ENCODE measurements at regions not wholly inside any gene's neighbourhood (a gene's known extent, or its start where the extent isn't known, plus 50 kb on each side); places are given as distances from the start of the nearest gene placed in this dataset.
"Not testable (repeated sequence)": the region's sequence is repeated elsewhere in the genome, so short reads cannot be mapped to it uniquely, and the experiment has no call there.

- no peak for DNase-seq (ENCODE audit: low read depth in 2 of 2, low spot score in 1 of 2)
Measured at GRCh38 chr16:10312784-10313724, 72.8 kb upstream of the ATF7IP2 start.

- no peak for DNase-seq (ENCODE audit: low read depth in 2 of 2, low spot score in 1 of 2)
Measured at GRCh38 chr16:10314317-10314716, 71.5 kb upstream of the ATF7IP2 start.

- DNase-seq (ENCODE audit: low read depth in 2 of 2, low spot score in 1 of 2): no peak
Measured at GRCh38 chr16:10314811-10315210, 71.0 kb upstream of the ATF7IP2 start.

- DNase-seq (ENCODE audit: low read depth in 2 of 2, low spot score in 1 of 2): no peak
Measured at GRCh38 chr16:10317425-10318001, 68.3 kb upstream of the ATF7IP2 start.

- no peak for DNase-seq (ENCODE audit: low read depth in 2 of 2, low spot score in 1 of 2)
Measured at GRCh38 chr16:10318798-10319500, 66.9 kb upstream of the ATF7IP2 start.

- no peak for DNase-seq (ENCODE audit: low read depth in 2 of 2, low spot score in 1 of 2)
Measured at GRCh38 chr16:10321407-10322387, 64.2 kb upstream of the ATF7IP2 start.

- DNase-seq (ENCODE audit: low read depth in 2 of 2, low spot score in 1 of 2): no peak
Measured at GRCh38 chr16:10322723-10323527, 62.9 kb upstream of the ATF7IP2 start.

GRCh38 chr16:10323528-10323869 lies 62.4 kb upstream of the ATF7IP2 start:
- DNase-seq (ENCODE audit: low read depth in 2 of 2, low spot score in 1 of 2): no peak

GRCh38 chr16:10324210-10324609 lies 61.7 kb upstream of the ATF7IP2 start:
- DNase-seq (ENCODE audit: low read depth in 2 of 2, low spot score in 1 of 2): no peak

- DNase-seq (ENCODE audit: low read depth in 2 of 2, low spot score in 1 of 2): no peak
Measured at GRCh38 chr16:10325783-10326543, 59.9 kb upstream of the ATF7IP2 start.

- no peak for DNase-seq (ENCODE audit: low read depth in 2 of 2, low spot score in 1 of 2)
Measured at GRCh38 chr16:10326647-10327046, 59.2 kb upstream of the ATF7IP2 start.

GRCh38 chr16:10328291-10328690 lies 57.6 kb upstream of the ATF7IP2 start:
- not testable (repeated sequence) for DNase-seq (ENCODE audit: low read depth in 2 of 2, low spot score in 1 of 2)

GRCh38 chr16:10332241-10332640 lies 53.6 kb upstream of the ATF7IP2 start:
- DNase-seq (ENCODE audit: low read depth in 2 of 2, low spot score in 1 of 2): no peak

GRCh38 chr16:10332775-10333174 lies 53.1 kb upstream of the ATF7IP2 start:
- no peak for DNase-seq (ENCODE audit: low read depth in 2 of 2, low spot score in 1 of 2)

GRCh38 chr16:10333321-10334032 lies 52.4 kb upstream of the ATF7IP2 start:
- no peak for DNase-seq (ENCODE audit: low read depth in 2 of 2, low spot score in 1 of 2)

- DNase-seq (ENCODE audit: low read depth in 2 of 2, low spot score in 1 of 2): no peak
Measured at GRCh38 chr16:10335681-10336080, 50.2 kb upstream of the ATF7IP2 start.
